ENCODE measurements at regions not wholly inside any gene's neighbourhood (a gene's known extent, or its start where the extent isn't known, plus 50 kb on each side); places are given as distances from the start of the nearest gene placed in this dataset.
"Not testable (repeated sequence)": the region's sequence is repeated elsewhere in the genome, so short reads cannot be mapped to it uniquely, and the experiment has no call there.

DNA sequence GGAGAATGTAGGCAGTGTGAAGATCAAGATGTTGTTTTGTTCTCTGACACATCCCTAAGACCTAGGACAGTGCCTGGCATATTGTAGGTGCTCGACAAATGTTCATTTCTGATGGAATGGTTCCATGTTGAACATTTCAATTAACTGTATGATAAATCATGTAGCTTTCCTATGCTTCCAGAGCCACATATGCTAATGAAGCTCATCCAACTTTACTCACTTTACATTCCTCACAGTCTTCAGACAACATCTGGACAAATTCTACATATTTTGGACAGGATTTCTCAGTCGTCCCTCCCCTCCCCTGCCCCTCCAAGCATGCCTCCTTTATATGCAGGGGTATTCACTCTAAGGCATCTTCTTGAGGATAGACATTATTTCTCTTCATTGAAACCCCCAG, 177.9 kb downstream of the BLID start:
- no peak for DNase-seq

DNA sequence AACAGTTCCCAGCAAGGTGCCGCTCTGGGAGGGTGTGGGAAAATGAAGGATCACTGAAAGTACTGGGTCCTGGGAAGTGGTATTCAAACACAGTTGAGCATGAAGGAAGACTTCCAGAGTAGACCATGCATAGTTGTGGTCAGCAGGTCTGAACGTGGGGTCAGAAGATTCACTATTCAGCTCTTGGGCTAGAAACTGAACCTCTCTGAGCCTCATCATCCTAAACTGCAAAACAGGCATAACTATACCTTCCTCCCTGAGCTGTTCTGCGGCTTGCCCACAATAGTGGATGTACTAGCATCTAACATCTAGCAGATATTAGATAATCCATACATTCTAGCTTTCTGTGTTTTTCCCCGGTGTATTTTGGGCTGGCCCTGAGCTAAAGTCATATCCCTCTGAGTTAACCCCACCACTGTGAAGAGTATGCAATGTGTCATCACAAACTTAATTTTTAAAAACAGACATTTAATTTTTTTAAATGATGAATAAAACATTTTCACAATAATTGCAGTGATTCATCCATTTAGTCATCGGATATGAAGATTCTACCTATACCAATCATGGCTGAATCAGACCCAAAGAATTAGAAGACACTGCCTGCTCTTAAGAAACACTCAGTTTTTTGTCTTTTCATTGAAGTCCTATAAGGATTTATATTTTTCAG, 179.1 kb downstream of the BLID start:
- DNase-seq: no peak

DNA sequence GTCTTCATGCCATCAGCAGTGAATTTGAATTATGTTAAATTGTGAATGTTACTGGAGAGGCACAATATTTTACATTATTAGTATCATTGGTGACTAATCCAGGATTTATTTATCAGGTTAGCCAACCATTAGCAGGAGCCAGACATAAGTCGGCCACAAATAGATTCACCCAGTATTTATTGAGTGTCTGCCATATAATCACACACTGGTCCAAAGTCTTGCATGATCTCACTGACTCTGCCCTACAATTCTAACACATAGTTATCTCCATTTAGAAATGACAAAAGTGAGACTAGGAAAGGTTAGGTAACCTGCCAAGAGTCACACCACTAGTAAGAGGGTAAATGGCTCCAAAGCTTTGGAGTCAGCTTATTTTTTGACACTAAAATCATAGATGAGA, 179.6 kb downstream of the BLID start:
- no peak for DNase-seq

DNA sequence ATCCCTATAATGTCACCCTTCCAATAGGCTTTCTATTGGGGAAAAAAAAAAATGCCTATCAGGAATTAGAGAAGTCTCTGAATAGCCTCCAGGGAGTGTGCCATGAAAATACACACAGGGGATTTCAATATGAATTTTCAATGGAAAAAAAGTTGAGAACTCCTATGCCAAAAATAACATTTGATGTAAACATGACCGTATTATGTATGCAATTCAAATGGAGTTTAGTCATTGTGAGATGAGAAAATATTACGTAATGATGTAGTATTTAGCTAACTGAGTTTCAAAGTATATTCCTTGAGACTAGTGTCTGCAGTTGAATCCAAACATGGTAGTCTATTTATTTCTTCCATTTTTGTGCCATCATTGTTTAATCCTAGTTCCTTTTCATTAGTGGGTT, 182.3 kb downstream of the BLID start:
- DNase-seq: no peak

DNA sequence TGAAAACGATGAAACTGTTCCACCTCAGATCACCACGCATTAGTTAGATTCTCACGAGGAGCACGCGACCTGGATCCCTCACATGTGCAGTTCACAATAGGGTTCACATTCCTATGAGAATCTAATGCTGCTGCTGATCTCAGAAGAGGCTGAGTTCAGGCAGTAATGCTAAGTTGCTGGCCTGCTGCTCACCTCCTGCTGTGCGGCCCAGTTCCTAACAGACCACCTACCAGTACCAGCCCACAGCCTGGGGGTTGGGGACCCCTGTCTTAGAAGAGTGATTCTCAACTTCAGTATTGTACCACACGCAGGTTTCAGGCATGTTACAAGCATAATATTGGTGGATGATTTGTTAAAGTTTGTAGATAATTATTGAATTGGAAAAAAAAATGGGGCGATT, 182.7 kb downstream of the BLID start:
- no peak for DNase-seq

DNA sequence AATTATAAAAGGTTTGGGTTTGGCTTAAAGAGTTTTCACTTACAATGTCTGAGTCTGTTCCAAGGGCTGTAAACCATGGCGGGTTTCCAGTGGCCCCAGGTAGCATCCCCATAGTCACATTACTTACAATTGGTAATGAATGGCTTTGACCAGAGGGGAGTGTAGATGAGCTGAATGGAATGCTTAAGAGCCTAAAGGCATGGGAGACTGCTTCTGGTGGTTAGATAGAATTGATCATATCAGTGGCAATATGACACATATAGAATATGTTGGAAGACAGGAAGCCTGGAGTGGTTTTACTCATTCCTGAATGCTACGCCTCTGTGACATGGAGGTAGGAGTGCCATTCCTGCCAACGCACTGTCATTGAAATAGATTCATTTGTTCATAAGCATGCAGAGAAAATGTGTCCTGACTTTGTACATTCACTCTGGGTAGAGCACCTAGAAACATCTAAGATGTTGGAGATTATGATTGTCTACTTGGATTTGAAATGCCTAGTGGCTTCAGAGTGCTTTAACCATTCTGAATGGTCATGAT, 183.3 kb downstream of the BLID start:
- DNase-seq: no peak

DNA sequence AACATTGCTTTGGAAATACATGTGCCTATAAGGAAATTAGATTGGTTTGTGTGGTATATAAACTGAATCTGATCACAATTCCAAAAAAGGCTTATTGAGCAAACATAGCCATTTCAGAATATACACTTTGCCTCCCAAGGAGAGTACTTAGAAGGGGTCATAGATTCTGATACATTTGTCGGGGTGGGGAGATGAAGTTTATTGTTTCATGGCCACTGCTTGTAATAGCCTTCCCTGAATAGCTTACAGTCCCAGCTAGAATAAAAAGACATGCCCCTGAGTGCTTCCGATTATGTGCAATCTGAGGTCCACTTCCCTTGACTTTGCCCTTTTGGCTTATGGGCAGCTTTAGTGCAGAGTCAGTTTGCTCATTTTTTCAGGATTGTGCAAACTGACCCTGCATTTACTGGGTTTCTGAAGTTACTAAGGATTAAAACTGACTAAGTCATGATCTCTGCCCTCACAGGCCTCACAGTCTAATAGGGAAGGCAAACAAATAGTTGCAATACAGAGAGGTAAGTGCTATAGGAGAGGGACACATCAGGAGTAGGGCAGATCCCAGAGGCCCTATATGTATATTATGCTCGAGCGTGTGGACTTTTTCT, 184.2 kb downstream of the BLID start:
- no peak for DNase-seq

DNA sequence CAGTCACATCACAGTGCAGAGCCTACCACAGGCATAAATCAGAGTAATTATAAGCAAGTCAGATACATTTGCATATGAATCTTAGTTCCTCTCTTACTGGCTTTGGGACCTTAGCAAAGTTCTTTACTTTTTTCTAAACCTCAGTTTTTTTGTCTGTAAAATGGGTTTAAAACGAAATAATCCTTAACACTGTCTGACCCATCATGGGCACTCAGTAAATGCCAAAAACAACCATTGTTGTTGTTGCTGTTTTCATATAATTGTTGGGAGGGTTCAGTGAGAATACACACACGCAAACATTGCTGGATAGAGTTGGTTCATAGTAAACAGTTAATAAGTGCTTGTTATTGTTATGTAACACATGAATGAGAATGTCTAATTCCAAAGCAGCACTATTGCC, 184.9 kb downstream of the BLID start:
- no peak for DNase-seq

DNA sequence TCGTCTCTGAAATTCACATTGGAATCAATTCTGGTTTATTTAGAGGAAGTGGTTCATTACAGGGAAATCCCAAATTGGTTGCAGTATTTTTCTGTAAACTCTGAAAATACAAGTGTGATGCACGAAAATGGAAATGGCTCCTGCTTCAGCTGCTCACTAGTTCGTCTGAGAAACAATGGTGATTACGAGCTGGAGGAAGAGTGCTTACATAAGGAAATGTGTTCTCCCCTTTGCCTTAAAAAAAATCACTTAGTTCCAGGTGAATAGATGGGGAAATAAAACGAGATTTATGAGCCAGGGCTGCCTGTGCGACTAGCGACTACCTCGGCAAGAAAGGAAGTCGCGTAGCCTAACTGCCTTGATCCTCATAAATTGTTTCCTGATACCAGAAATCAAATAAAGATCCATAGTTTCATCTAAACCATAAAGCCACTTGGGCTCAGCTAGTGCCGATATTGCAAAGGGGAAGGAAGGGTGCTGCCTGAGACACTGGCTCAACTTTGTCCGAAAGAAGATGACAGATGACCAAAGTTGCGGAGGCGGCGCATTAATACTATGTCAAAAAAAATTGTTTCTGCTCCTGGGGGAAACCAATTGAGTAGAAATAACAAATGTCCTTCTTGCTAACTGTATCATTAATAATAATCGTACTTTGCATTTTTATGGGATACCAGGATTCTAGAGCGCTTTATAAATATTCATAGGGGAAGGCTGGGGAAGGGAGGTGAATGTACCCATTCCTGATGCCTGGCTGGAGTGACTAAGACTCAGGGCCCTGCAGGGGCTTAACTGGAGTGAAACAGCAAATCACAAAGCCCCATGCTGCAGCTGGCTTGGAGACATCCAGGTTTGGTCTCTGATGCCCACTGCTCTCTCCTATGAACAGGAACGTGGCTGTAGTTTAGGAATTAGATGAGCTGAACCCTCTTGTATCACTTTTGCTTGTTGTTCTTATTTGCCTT, 185.7 kb downstream of the BLID start:
- peak; percentile 66 for DNase-seq

DNA sequence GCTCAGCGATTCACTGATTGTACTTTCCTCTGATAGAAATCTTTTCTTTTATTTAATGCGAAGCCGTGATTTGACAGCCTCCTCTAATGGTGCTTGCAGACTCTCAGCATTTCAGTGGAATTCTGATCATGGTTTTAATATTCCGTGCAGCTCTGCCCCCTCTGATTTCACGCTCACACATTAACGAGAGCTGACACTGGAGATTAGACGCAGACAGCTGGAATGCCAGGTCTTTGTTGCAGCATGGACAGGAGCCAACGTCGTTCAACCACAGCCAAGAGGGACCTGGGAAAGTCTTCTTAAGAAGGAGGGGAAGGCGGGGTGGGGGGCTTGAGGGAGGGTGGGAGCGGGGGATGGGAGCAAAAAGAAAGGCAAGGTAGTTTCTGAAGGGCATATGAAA, 186.4 kb downstream of the BLID start:
- DNase-seq: peak; percentile 62

DNA sequence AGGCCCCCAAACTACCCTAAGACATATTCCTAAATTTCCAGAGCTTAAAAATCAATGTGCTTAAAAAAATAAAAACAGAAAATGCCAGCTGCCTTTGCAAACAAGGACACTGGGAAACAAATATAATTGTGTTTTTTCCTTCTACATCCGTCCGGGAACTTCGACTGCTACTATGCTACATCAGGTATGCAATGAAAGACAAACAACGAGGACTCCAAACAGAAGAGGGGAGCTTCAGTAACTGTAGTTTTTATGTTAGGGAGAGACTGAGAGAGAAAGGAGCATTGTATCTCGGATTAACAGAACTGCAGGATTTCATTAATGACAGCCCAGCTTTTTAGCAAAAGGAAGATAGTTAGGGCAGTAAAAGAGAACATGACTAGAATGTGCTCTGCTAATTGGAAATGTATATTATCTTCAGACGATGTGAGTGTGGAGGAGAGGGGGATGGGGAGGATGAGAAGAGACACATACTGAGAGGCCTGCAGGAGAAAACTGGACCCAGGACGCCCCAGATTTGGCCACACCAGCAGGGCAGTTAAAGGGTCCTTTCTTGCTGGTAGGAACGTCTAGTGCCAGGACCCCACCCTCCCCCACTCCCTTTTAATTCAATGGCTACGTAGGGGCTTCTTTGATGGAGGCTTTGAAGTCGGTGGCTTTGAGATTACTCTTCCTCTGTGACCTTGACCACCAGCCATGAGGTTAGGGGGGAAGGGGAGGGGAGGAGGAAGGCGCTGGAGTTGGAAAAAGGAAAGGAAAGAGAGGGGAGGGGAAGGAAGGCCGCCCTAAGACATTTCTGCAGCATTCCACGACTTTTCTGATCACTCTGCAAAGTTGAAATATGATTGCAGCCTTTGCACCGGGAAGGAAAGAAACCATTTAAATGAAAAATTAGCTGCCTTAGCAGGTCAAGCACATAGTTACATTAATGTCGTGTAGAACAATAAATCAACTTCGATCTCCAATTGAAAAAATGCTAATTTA, 187.1 kb downstream of the BLID start:
- DNase-seq: peak; percentile 66

DNA sequence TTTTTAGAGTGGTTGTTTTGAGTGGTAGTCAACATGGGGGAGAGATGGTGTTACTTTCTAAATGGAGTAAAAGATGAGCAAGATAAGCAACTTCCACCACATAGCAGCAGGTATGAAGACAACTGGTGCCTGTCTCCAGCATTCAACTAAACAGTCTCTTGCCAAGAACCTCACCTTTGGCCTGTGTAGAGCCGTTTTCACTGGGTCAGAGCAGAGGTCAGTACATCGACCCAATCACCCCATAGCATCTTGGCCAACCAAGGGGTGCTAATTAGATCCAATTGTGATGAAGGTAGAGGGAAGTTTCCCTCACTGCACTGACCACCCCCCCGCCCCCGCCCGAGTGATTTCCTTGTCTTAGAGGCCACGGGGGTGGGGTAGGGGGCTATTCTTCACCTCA, 188.2 kb downstream of the BLID start:
- DNase-seq: no peak

DNA sequence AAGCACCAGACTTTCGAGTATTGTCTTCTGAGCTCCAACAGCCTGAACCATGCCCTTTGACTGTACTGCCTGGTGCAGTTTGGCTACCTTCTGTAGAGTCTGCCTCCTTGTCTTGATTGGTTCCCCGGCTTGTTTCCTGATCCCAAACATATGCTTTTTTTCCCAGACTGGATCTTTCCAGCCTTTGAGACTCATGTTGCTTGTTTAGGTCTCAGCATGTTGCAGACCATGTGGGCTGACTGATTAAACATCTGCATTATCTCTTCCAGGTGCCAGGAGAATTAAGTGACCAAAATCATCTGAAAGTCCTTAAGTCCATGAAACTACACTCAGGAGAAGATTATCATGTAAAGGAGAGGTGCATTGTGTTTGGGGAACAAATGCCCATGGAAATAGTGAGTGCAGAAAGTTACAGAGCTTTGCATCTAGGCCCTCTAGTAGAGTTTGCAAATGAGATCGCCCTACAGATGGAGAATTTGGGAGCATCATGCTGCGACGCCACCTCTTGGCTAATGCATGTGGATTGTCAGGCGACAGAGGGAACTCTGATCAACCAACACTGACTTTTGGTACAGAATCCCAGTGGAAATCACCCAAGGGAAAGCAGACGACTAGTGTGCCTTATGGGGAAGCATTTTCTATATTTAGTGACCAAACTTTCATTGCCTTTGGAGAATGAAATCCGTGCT, 188.8 kb downstream of the BLID start:
- no peak for DNase-seq

DNA sequence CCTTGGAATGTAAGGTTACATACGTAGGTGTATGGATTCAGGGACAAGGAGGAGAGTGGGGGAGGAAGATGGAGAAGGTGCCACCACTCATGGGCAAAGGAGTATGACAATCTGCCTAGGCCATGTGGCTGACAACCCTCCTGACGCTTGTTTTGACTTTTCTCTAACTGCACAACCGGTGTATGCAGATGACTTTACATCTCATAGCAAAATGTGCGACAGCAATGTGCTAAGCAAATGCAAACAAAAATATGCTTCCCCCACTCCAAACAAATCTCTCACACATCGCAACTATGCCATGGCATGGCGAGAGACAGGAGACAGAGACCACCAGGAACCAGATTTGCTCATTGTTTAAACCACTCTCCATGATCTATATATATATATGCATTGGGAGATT, 191.8 kb downstream of the BLID start:
- DNase-seq: no peak

DNA sequence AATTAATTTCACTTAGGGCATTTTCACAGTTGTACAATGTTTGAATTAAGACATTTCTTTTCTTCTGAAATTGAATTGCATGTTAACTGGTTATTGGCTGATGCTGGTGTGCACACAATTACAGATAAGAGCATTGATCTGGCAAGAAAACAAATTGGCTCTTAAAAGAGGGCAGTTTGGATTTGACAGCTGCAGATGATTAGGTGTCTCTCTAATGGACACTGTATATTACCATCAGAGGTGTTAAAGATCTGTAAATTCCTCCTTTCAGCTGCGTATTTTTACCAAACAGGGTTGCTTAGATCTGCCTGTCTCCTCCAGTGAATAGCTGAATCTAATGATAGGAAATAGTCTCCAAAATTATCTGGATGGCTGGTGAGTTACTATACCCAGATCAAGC, 198.5 kb downstream of the BLID start:
- no peak for DNase-seq

DNA sequence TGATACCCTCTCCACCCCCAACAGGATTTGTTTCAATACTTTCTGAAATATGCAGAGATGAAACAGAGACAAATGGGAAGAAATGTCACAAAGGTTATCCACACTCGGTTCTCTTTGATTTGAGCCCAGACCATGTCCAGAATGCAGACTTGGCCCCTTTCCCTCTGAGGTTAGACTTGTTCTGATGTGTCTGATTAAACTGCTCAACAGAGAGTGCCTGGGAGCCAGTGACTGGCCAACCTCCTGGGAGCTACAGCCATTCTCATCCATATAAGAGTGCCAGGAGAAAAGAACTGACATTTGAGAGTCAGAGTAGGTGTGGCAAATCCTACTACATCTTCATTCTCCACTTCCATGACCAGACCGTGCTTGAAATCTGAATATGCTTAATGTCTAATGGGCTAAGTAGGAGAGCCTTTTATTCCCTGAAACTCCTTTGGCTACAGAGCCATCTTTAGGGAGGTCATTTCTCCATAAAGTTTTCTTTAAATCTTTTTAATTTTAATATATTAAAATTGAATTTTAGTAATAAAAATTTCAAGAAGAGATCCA, 201.4 kb downstream of the BLID start:
- DNase-seq: no peak

DNA sequence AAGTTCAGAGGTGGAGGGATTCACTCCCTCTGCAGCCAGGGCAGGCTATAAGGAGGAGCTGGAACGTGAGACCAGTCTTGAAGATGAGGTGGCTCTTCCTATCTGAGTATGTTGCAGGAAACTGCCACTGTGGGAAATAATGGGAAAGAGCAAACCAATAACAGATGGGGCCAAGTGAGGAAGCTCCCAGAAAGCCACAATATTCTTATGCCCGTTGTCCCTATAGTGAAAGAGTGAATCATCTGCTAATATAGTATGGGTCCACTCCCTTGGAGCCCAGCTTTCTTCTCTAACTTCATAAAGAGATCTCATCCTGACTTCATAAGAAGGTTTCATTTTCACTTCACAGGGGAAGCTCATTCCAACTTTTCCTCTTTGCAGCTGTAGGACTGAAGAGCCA, 206.4 kb downstream of the BLID start:
- DNase-seq: no peak

DNA sequence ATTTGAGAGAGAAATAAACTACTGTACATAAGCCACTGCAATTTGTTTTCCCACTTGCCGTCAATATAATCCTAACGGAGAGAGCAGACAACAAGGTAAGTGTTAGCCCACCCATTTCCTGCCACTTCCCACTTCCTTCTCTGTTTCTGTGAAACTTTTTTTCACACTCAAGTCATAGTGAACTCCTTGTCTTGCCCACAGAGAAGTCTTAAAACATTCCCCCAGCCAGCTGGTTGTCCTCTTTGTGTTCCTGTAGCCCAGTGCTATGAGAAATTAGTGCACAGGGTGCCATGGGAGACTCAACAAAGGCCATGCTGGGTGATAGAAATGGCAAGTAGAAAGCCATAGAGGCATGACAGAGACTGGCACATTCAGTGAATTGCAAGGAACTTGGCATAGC, 208.6 kb downstream of the BLID start:
- DNase-seq: no peak

DNA sequence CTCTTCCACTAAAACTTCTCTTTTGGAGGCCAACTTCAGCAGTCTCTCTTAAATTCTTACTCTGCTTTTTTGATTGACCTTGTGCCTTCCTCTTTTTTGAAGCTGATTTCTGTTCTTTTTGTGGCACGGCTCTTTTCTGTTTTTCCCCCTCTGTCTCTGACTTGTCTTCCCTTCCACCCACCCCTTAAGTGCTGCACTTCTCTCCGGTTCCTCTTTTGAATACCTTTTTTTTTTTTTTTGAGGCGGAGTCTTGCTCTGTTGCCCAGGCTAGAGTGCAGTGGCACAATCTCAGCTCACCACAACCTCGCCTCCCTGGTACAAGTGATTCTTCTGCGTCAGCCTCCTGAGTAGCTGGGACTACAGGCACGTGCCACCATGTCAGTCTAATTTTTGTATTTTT, 211.9 kb downstream of the BLID start:
- no peak for DNase-seq

DNA sequence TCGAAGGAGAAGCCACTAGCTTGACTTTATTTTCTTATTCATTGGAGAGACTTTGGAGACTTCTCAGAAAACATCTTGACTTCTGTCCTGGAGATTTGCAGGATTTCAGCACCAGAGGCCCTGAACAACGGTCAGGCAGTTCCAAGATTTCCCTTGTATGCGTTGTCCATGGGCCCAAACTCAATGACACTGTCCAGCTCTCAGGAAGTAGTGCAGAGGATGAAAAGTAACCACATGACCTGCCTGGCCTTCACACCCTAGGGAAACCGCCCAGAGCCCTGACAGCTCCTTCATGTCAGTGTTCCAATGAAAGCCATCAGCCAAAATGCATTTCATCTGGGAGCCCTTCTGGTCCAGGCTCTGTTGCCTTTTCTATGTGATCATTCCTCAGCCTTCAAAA, 214.1 kb downstream of the BLID start:
- DNase-seq: no peak

DNA sequence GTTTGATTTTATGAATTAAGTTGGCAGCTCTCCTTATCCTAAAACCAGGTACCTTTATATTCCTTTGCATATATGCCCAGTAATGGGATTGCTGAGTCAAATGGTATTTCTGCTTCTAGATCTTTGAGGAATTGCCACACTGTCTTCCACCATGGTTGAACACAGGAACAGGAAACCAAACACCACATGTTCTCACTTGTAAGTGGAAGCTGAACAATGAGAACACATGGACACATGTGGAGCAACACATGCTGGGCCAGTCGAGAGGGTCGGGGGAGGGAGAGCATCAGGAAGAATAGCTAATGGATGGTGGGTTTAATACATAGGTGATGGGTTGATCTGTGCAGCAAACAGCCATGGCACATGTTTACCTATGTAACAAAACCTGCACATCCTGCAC, 214.6 kb downstream of the BLID start:
- not testable (repeated sequence) for DNase-seq

Measured in right kidney (tissue), 1 donor.